ENCODE measurements at regions not wholly inside any gene's neighbourhood (a gene's known extent, or its start where the extent isn't known, plus 50 kb on each side); places are given as distances from the start of the nearest gene placed in this dataset.
"Not testable (repeated sequence)": the region's sequence is repeated elsewhere in the genome, so short reads cannot be mapped to it uniquely, and the experiment has no call there.

DNA sequence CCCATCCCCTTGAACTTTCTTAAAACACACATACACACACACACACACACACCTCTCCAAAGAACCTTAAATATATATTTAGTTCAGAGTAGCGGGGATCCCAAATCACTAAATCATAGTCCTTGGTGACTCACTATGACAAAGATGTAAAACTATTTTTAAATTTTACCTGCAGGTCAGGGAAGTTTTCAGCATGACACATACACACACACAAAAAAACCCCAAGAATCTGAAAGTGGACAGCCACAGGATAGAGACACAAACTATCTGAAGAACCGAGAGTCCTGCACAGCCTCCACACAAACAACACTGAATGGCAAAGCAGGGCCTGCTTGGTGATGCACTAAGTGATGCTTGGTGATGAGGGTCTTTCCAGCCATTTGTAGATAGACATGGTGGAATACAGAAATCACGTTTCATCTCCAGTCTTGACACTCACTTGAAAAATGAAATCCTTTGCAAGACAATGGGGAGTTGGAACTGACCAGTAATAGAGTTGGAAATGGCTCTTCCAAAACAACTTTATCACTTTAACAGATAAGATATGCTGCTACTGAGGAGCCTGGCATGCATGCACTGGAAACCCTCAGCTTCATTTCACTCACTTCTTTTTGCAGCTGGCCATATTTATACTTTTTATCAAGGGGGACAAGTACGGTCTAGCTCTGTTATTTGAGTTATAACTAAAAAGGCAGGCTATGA, 307.3 kb downstream of the RAPGEF2 start:
- no peak for DNase-seq

DNA sequence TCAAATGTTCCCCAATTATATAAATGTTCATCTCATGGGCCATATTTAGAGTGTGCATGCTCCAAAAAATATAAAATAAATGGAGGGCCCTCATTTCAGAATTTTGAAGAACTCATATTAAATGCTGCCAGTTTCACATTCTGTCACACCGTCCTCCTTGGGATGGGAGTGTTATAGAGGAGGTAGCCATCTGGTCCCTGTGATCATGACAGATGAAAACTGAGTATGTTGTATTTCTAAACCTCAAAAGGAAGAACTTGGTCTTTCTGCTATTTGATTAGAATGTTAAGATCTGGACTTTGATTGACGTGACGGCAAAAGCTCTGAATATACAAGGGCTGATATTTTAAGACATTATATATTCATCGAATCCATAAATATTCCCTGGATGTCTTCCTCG, 308.0 kb downstream of the RAPGEF2 start:
- no peak for DNase-seq

DNA sequence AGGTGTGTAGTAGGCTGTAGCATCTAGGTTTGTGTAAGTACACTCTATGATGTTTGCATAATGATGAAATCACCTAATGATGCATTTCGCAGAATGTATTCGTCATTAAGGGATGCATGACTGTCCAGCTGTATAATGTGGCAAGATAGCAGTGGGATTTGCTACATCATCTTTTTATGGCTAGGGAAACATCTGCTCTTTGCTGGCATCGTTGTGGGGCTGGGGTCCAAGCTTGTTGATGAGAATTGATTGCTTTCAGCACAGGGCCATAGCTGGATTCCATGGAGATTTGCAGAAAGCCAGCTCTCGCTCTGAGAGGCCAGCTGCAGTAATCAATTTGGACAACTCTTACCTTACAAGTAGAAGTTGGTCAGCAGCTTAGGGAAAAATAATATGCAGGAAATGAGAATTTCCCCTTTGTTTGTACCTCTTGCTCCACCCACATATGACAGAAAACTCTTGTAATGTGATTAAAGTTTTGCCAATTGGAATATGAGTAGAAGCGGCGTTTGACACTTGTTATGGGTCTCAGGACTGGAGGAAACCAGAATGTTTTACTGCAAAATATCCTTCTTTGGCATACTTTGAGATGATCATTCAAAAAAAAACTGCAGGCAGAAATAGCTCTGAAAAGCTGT, 310.5 kb downstream of the RAPGEF2 start:
- DNase-seq: no peak

DNA sequence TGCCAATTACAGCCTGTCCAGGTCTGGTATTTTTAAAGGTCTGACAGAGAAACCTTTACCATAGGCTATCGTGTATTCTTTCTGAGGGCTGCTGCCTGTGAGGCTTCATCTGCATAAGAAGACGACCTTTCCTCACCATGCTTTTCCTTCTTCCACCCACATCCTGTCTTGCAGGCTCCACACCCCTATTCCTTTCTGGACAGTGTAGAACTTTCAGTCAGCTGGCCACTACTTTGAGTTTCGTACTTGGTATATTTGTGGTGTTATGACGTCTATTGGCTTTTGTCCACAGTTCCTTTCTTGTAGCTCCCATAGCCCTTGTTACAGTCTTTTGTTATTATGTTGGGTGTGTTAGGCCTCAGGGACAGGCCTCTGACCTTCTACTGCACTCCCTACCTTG, 311.4 kb downstream of the RAPGEF2 start:
- DNase-seq: no peak

DNA sequence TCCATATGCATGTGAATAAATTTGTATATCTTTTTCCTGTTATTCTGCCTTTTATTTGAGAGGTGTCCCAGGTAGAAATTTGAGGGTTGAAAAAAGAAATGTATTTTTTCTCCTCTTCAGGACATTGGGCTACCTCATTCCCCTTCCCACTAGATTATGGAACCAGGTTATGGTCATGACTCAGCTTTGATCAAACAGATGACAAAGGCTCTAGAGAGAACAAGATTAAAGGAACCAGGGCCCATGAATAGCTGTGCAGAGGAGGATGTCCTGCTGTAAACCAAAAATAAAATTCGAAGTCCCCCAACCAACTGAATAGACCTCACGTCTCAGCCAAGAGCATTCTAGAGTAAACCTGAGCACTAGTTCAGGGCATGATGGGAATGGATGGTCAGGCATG, 313.2 kb downstream of the RAPGEF2 start:
- DNase-seq: no peak

DNA sequence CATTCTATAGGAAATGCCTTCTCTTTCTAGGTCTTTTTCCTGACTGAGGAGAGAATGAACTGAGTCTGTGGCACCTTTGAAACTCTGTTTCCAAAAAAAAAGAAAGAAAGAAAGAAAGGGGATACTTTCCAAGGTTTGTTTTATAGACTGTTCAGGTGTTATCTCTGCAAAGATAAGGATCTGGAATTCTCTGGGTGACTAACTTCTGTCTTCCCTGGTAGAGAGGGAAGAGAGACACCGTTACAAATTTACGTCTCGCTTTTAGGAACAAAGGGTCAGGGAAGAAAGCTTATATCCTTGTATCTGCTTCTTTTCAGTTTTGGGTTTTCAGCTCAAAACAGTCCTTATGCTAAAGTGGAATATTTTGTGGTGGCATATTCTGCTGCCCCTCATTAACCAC, 314.1 kb downstream of the RAPGEF2 start:
- no peak for DNase-seq

DNA sequence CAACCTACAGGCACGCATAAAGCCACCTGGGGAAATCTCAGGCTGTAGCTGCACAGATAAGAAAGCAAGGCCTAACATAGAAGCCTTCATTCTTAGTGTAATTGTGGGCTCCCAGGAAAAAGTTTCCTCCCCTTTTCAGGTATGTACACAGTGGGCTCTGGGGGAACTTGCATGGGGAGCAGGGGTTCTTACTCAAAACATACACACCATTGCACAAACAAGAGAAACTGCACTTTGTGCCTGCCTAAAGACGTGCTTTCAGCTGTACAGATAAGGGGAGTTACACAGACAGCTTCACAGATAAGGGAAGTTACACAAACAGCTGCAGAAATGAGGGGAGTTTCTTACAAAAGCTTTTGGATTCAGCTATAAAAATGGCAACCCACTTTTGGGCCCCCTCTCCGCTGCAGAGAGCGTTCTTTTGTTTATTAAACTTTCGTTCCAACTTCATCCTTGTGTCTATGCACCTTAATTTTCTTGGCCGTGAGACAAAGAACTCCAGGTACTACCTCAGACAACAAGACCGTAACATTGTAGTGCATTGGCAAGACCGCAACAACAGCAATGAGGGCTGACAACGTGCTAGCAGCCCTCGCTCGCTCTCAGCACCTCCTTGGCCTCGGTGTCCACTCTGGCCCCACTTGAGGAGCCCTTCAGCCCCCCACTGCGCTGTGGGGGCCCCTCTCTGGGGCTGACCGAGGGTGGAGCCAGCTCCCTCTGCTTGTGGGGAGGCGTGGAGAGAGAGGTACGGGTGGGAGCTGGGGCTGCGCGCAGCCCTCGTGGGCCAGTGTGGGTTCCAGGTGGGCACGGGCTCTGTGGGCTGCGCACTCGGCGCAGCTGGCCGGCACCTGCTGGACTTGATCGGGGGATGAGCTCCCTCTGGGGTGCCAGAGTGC, 317.5 kb downstream of the RAPGEF2 start:
- no peak for DNase-seq

DNA sequence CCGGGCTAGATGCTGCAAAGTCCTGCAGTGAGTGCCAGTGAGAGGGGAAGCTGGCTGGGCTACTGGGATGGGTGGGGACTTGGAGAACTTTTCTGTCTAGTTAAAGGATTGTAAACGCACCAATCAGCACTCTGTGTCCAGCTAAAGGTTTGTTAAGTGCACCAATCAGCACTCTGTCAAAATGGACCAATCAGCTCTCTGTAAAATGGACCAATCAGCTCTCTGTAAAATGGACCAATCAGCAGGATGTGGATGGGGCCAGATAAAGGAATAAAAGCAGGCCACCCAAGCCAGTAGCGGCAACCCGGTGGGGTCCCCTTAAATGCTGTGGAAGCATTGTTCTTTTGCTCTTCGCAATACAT, 318.2 kb downstream of the RAPGEF2 start:
- DNase-seq: not testable (repeated sequence)

DNA sequence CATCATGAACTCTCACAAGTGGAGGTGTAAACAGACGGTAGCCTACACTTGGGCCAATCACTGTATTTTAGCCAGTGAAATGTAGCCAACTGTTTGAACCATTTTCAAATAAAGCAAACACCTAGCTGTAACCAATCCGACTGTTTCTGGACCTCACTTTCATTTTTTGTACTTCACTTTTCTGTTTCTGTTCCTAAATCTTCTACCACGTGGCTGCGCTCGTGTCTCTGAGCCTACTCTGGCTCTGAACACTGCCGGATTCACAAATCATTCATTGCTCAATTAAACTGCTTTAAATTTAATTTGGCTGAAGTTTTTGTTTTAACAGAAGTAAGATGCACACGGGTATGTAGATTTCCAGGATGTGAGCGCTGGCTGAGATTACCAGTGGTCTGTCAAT, 319.1 kb downstream of the RAPGEF2 start:
- no peak for DNase-seq

DNA sequence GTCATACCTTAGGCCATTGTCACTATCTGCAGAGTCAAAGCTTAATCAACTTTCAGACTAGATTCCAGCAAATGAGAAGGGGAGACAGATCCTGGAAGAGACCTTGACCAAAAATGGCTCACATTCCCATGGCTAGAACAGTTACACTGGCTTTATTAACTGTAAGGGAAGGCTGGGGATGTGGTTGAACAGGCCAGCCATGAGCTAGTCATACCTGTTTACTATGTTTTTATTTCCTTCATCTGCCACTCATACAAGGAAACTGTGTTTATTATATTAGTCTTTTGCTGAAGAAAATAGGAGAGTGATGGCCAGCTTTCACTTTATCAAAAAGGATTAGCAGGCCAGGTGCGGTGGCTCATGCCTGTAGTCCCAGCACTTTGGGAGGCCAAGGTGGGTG, 319.7 kb downstream of the RAPGEF2 start:
- DNase-seq: no peak

DNA sequence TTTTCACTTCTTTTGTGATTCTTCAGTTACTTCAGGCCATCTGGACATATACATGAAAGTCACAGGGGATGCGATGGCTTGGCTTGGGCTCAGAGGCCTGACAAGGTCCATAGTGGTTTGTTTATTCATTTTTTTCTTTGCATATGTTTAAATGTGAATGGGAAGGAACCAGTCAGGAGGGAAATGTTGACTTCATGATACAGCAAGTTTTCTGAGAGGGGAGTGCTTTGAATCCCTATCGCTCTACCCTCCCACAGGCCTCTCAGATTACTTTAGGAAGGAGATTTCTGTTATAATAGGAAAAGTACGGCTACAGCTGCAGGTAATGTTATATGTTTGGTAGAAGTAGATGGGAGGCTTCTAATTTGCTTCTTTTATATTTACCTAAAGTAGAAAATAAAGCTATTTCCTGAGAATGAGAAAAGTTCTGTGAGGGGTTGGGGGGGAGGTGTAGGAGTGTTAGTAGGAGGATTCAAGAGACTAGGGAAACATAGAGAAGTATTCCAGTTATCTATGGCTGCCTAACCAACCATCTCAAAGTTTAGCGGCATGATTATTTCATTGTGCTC, 322.9 kb downstream of the RAPGEF2 start:
- no peak for DNase-seq

DNA sequence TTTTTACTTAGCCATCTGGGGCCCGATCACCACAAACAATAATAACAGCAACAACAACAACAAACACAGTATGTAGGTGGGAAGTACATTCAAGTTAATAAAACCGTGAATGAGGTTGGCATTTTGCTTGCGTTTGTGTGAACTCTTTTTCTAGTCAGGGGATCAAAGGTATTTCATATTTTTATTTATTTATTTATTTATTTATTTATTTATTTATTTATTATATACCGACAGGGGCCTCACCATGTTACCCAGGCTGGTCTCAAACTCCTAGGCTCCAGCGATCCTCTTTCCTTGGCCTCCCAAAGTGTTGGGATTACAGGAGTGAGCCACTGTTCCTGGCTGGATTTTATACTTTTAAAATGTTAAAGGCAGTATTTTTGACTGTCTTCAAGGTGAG, 325.4 kb downstream of the RAPGEF2 start:
- DNase-seq: no peak

DNA sequence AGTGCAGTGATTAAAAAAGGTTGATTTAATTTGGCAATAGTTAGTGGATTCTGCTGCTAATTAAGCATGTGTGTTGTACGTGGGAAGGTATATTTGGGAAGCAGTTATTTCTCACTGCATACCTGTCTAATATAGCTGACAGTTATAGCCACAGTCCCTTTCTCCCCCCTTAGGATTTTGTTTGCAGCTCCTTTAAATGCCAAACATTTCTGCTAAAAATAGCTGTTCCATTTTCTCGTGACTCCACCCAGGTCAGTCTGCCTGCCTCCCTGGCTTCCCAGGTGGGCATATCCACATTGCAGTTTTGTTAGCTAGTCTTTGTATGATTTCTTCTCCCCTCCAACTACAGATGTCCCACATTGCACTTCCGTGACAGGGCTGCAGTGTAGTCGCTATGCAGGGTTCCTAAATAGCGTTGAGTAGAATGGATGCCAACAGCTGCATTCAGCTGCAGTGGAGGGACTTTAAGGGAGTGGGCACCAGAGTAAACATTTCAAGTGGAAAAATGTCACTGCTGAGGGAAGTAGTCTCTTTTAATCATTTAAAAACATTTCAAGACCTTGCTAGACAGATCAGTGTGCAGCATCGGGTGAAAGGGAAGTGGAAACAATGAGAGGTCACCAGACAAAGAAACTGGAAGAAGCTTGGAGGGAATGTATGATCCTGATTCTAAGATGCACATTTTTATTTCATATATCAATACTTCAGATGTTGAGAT, 326.3 kb downstream of the RAPGEF2 start:
- DNase-seq: no peak

DNA sequence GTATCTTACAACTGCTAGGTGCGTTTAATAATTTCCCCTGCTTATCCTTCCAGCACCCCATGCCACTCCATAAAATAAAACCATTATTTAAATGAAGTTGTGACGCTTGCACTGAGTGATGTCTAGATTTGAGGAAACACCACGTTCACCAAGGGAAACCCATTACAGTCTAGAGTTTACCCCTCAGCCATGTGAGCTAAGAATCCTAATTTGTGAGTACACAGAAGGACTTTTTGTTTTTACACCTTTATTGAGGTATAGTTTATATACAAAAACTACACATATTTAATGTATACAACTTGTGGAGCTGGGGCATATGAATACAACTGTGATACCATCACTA, 326.8 kb downstream of the RAPGEF2 start:
- no peak for DNase-seq

DNA sequence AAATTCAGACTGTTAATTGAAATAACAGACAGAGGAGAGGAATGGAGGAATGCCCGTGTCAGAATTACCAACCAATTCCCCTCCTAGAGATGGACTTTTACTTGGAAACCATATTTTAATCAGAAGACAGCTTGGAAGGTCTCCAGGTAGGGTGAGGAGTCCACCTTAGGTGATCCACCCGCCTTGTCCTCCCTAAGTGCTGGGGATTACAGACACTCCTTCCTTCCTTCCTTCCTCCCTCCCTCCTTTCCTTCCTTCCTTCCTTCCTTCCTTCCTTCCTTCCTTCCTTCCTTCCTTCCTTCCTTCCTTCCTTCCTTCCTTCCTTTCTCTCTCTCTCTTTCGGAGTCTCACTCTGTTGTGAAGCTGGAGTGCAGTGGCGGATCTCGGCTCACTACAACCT, 328.0 kb downstream of the RAPGEF2 start:
- no peak for DNase-seq

DNA sequence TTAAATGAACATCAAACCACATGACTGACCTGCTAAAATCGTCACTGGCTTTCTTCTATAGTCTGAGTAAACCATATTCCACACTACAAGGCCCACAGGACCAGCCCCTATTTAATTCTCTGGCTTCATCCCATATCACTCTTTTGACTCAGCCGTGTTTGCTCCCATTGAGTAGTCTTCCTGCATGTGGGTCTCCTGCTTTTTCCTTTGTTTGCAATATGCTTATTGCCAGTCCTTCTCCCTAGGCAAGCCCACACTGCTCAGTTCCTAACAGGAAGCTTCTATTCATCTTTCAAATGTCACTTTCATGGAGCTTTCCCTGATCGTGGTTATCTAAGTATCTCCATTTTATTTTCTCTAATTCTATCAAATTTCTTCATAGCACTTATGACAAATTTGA, 329.6 kb downstream of the RAPGEF2 start:
- DNase-seq: no peak

DNA sequence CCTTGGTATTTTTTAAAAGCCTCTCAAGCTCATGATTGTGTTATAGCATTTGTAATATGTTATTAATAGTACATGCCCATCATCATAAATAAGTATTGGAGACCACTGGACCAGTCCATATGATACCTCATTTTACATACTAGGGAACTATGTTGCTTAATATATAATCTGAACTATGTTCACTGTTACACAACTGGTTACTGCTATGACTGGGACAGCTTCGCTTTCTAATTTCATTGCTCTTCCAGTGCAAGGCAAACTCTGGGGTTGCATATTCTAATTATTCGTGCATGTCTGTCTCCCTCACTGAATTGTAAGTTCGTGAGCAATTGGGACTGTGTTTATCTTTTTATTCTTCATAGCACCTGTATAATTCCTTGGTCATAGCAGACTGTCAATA, 330.5 kb downstream of the RAPGEF2 start:
- no peak for DNase-seq

DNA sequence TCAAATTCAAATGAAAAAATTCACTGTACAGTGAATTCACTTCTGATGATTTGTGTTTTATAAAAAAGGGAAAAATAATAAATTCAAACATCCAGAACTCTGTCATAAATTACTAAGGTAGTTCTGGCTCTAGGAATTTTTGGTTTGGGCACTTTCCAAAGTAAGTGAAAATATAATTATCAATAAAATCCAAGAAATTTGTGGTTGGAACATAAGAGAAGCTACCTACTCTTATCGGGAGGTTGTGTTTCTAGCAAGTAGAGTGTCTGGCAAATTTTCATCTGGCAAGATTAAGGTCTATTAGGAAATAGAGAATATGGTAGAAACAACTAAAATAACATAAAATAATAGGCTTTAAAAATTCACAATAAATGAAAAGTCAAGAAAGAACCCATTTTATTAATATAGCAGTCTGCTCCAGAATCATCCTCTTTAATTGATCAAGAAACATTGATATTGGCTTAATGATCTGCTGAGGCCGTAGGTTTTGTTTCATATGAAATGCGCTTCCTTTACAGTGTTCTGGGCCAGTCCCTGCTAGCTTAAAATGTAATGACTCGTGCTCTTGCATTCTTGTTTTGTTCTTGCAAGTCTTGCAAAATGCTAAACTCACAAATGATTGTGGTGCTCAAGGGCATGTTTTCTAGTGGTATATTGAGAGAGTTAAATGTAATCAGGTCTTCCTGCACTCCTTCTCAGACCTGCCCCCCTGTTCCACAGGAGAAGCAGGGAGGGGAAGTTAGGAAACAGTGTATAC, 331.4 kb downstream of the RAPGEF2 start:
- no peak for DNase-seq

DNA sequence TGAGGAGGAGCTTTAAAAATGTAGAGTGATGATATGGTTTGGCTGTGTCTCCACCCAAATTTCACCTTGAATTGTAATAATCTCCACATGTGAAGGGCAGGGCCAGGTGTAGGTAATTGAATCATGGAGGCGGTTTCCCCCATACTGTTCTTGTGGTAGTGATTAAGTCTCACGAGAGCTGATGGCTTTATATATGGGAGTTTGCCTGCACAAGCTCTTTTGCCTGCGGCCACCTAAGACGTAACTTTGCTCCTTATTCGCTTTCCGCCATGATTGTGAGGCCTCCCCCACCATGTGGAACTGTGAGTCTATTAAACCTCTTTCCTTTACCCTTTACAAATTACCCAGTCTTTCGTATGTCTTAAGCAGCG, 332.0 kb downstream of the RAPGEF2 start:
- no peak for DNase-seq

DNA sequence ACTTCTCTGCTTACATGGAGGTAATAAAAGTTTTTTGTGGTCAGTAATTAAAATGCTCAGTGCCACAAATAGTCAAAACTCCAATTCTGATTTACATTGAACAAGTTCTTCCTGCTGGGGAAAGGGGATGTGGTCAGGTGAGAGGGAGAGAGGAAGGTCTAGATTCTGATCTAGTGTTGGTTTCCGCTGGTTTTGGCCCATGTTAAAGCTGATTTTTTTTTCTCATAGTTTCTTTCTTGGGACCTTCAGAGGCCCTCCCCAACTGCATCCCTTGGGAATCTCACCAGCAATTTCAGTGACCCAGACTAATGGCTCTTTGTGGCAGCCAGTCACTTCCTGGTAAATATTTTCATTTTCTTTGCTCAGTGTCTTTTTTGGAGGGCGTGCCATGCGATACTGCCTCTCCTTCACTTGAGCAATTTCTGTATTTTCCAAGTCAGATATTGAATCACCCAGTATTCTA, 332.7 kb downstream of the RAPGEF2 start:
- no peak for DNase-seq

DNA sequence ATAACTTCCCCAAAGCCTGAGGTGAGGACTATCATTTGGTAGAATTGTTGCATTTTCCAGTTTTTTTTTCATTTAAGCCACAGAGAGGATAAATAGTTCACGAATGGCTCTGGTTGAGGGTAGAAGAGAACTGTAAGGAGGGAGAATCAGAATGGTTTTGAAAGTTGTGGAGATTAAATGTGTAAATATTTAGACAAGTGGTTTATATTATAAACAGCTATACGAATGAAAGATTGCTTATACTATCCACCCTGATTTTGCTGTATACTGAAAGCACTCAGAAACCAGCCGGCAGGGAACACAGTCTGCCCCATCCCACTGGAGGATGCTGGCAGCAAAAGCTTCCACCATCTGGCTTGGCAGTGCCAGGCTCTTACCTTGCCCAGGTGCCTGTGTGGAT, 341.1 kb downstream of the RAPGEF2 start:
- DNase-seq: no peak

DNA sequence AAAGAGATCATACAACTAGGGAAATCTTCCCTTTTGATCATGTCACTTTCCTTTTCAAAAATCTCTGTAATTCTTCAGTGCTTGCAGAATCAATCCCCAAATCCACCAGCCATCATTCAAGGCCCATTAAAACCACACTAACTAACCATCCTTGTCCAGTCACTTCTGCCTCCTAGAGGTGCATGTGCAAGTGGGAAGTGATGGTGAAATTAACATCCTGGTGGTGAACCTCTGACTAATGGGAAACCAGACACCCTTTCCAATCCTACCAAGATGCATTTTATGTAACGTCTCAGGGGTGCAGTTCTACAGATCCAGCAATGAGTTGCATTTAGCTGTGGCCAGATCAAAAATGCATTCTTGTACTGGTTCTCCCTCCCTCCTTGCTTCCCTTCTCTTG, 341.8 kb downstream of the RAPGEF2 start:
- no peak for DNase-seq

All from hippocampal formation (tissue), 2 donors.